Ovary (tissue), 3 donors: ENCODE measurements at regions not wholly inside any gene's neighbourhood (a gene's known extent, or its start where the extent isn't known, plus 50 kb on each side); places are given as distances from the start of the nearest gene placed in this dataset.

ENCODE experiments used
- EP300 ChIP-seq: sonication (generic); formaldehyde crosslinking; IDR thresholded peaks from one replicate; pipeline ENCODE4 v1.6.1; 2017; ENCODE audit warnings: antibody characterized with exemption
- POLR2A ChIP-seq: fragments of 450-650 bp; IDR thresholded peaks from one replicate; pipeline ENCODE4 v1.6.1; 2017; ENCODE audit warnings: antibody characterized with exemption, mild to moderate bottlenecking, moderate library complexity
- TF ChIP-seq, protein P1 (sequence below), 3 donors: fragments of 450-650 bp in 2 of 3; fragments of 200-600 bp in 1 of 3; IDR thresholded peaks; one replicate each; pipeline versions ENCODE4 v1.5.1 to v1.8.0; 2016 to 2022; ENCODE audit warnings: antibody characterized with exemption in 3 of 3, mild to moderate bottlenecking in 1 of 3
- donor health status: DM: no; HTN: no; CAD: no.

DNA sequence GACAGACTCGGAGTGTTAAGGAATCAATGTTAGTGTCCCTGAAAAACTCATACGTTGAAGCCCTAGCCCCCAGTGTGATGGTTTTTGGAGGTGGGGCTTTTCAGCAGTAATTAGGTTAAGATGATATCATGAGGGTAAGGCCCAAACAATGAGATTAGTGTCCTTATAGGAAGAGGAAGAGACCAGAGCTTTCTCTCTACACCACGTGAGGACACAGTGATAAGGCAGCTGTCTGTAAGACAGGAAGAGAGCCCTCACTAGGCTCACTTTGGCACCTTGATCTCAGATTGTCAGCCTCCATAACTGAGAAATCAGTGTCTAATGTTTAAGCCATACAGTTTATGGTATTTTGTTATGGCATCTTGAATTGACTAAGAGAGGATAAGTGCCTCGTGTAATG, 403.2 kb downstream of the NPIPA7 start:
- TF ChIP-seq POLR2A (no peak), EP300 (no peak)
- TF ChIP-seq, protein P1, sequence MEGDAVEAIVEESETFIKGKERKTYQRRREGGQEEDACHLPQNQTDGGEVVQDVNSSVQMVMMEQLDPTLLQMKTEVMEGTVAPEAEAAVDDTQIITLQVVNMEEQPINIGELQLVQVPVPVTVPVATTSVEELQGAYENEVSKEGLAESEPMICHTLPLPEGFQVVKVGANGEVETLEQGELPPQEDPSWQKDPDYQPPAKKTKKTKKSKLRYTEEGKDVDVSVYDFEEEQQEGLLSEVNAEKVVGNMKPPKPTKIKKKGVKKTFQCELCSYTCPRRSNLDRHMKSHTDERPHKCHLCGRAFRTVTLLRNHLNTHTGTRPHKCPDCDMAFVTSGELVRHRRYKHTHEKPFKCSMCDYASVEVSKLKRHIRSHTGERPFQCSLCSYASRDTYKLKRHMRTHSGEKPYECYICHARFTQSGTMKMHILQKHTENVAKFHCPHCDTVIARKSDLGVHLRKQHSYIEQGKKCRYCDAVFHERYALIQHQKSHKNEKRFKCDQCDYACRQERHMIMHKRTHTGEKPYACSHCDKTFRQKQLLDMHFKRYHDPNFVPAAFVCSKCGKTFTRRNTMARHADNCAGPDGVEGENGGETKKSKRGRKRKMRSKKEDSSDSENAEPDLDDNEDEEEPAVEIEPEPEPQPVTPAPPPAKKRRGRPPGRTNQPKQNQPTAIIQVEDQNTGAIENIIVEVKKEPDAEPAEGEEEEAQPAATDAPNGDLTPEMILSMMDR (IDR thresholded peaks at IDR 0.05): no peak
